ENCODE measurements at regions not wholly inside any gene's neighbourhood (a gene's known extent, or its start where the extent isn't known, plus 50 kb on each side); places are given as distances from the start of the nearest gene placed in this dataset.
A peak's percentile ranks its signal among the peaks of the same experiment; 100 is the strongest.

GRCh38 chrX:52261463-52262194 is 76.9 kb downstream of the MAGED4 start (continued):
- TF ChIP-seq TCF3 (IDR thresholded peaks at IDR 0.05; ENCODE audit: borderline replicate concordance, insufficient read depth, low read depth, low read length) (no peak), MTA2 (IDR thresholded peaks at IDR 0.05; ENCODE audit: low read depth) (peak; percentile 42; the same call in 1 of the 2 replicates), KAT2A (conservative IDR thresholded peaks at IDR 0.05; ENCODE audit: control insufficient read depth, low read depth, low read length) (no peak), SMAD1 (IDR thresholded peaks at IDR 0.05; ENCODE audit: low read depth, partially characterized antibody) (no peak), ATF2 (IDR thresholded peaks at IDR 0.05; ENCODE audit: low read length) (0 out of 2 replicates have a peak, but pooled peaks have one; percentile 30), RELB (IDR thresholded peaks at IDR 0.05; ENCODE audit: low read depth) (peak; percentile 97), PML (IDR thresholded peaks at IDR 0.05; ENCODE audit: low read length) (no peak), RFX5 (IDR thresholded peaks at IDR 0.05; ENCODE audit: low read depth, low read length) (no peak), POLR2AphosphoS2 (IDR thresholded peaks at IDR 0.05; ENCODE audit: low read depth, low read length) (0 out of 2 replicates have a peak, but pooled peaks have one; percentile 40), EGR1 (IDR thresholded peaks at IDR 0.05; ENCODE audit: borderline replicate concordance in 1 of 2, low read depth in 2 of 2, low read length in 2 of 2) (no peak), RCOR1 (conservative IDR thresholded peaks at IDR 0.05; ENCODE audit: low read depth, low read length) (no peak), ZNF207 (IDR thresholded peaks at IDR 0.05; ENCODE audit: borderline replicate concordance) (peak; percentile 92; the same call in 1 of the 2 replicates), ZZZ3 (IDR thresholded peaks at IDR 0.05; ENCODE audit: control insufficient read depth, insufficient read length, low read depth) (no peak), ZSCAN29 (IDR thresholded peaks at IDR 0.05) (0 out of 2 replicates have a peak, but pooled peaks have one; percentile 57), GABPA (IDR thresholded peaks at IDR 0.05; ENCODE audit: low read depth) (peak; percentile 90), POLR2AphosphoS5 (IDR thresholded peaks at IDR 0.05; ENCODE audit: low read length) (peak; percentile 61; the same call in 1 of the 2 replicates), NFYA (IDR thresholded peaks at IDR 0.05; ENCODE audit: borderline replicate concordance, low read depth, low read length) (no peak), CREB1 (IDR thresholded peaks at IDR 0.05; ENCODE audit: low read depth) (0 out of 2 replicates have a peak, but pooled peaks have one; percentile 13), ATF3 (IDR thresholded peaks at IDR 0.05; ENCODE audit: borderline replicate concordance, extremely low read depth, low read depth, low read length) (no peak), IKZF1 (conservative IDR thresholded peaks at IDR 0.05) (peak; percentile 65), BMI1 (IDR thresholded peaks at IDR 0.05; ENCODE audit: borderline replicate concordance) (peak; percentile 95), MYB (IDR thresholded peaks at IDR 0.05; ENCODE audit: borderline replicate concordance, low read depth, low read length) (no peak), BCL3 (IDR thresholded peaks at IDR 0.05; ENCODE audit: borderline replicate concordance, insufficient read depth, low read depth, low read length, poor library complexity, severe bottlenecking) (no peak), CHD4 (IDR thresholded peaks at IDR 0.05) (no peak), SP1 (IDR thresholded peaks at IDR 0.05; ENCODE audit: low read depth, low read length) (peak; percentile 65), TCF12 (IDR thresholded peaks at IDR 0.05; ENCODE audit: low read depth, low read length) (0 out of 2 replicates have a peak, but pooled peaks have one; percentile 24), WRNIP1 (IDR thresholded peaks at IDR 0.05; ENCODE audit: borderline replicate concordance, low read depth, low read length) (no peak)

Data from GM12878 (cell line).